BE2C (cell line): ENCODE measurements at regions not wholly inside any gene's neighbourhood (a gene's known extent, or its start where the extent isn't known, plus 50 kb on each side); places are given as distances from the start of the nearest gene placed in this dataset.

Experiments used
- DNase-seq: peaks from one replicate; pipeline ENCODE4 v3.0.0-alpha.2; 2020
- H3K27me3 ChIP-seq: fragments of 250-450 bp; sonication (Bioruptor Pico); 2 replicates; pipeline ENCODE4 v1.5.1; 2020; ENCODE audit warnings: mild to moderate bottlenecking
- H3K36me3 ChIP-seq: fragments of 250-450 bp; sonication (Bioruptor Pico); 2 replicates; pipeline ENCODE4 v1.5.1; 2020; ENCODE audit warnings: mild to moderate bottlenecking
- H3K4me1 ChIP-seq: fragments of 250-450 bp; sonication (Bioruptor Pico); 2 replicates; pipeline ENCODE4 v1.5.1; 2020
- H3K4me3 ChIP-seq: 2 replicates; pipeline ENCODE4 v1.5.1; 2011; ENCODE audit warnings: low read depth, low read length
- H3K9me3 ChIP-seq: fragments of 250-450 bp; sonication (Bioruptor Pico); 2 replicates; pipeline ENCODE4 v1.5.1; 2020
- TF ChIP-seq, protein P1 (sequence below): IDR thresholded peaks from 2 replicates; pipeline ENCODE4 v1.5.1; 2012; ENCODE audit warnings: mild to moderate bottlenecking, low read depth, low read length

DNA sequence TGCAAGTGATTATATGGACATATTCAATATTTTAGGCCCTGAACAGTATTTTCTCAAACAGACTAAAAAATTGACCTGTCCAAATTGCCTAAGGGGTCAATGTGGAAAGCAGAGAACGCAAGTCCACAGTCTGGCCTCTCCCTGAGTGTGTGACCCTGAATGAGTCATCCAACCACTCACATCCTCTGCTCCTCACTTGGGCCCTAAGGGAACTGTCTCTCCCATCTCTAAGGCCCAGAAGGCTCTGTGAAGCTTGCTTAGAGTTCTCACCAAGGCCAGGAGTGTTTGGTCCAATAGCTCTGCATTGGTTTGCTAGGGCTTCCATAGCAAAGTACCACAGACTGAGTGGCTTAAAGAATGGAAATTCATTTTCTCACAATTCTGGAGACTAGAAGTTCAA, 155.1 kb downstream of the LSM5 start:
- TF ChIP-seq, protein P1, sequence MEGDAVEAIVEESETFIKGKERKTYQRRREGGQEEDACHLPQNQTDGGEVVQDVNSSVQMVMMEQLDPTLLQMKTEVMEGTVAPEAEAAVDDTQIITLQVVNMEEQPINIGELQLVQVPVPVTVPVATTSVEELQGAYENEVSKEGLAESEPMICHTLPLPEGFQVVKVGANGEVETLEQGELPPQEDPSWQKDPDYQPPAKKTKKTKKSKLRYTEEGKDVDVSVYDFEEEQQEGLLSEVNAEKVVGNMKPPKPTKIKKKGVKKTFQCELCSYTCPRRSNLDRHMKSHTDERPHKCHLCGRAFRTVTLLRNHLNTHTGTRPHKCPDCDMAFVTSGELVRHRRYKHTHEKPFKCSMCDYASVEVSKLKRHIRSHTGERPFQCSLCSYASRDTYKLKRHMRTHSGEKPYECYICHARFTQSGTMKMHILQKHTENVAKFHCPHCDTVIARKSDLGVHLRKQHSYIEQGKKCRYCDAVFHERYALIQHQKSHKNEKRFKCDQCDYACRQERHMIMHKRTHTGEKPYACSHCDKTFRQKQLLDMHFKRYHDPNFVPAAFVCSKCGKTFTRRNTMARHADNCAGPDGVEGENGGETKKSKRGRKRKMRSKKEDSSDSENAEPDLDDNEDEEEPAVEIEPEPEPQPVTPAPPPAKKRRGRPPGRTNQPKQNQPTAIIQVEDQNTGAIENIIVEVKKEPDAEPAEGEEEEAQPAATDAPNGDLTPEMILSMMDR, result no peak
- no peaks in the 10 kb centered on the region for H3K36me3 ChIP-seq
- no peaks in the 10 kb centered on the region for H3K9me3 ChIP-seq
- no peak overlapping the region for H3K4me3 ChIP-seq
- no peaks in the 10 kb centered on the region for H3K27me3 ChIP-seq
- no peak for DNase-seq
- H3K4me1 ChIP-seq, result peaks cover under 1% of the 10 kb centered on the region; the same call in 1 of the 2 replicates

DNA sequence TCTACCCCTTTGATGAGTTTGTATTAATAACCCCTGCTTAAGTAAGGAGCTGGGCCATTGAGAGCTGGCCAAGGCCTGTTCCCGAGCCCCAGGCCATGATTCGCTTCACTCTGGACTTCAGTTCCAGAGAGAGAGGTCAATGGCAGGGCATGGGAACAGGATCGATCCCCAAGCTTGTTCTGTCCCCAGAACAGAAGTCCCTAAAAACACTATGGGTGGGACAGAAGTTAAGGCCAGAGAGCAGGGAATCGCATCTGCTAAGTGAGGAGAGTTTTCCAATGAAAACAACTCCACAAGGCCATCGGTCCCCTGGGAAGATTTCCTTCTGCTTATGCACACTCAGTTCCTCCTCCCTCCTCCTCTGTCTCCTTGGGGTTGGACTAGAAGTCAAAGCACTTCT, 159.6 kb downstream of the LSM5 start:
- TF ChIP-seq, protein P1, result no peak
- no peaks in the 10 kb centered on the region for H3K36me3 ChIP-seq
- peak; percentile 48 for DNase-seq
- H3K4me3 ChIP-seq, result no peak overlapping the region
- H3K4me1 ChIP-seq, result peaks cover 6% of the 10 kb centered on the region; the same call in 1 of the 2 replicates
- H3K9me3 ChIP-seq, result no peaks in the 10 kb centered on the region
- H3K27me3 ChIP-seq, result 0 out of 2 replicates have a peak, but pooled peaks cover 3% of the 10 kb centered on the region

DNA sequence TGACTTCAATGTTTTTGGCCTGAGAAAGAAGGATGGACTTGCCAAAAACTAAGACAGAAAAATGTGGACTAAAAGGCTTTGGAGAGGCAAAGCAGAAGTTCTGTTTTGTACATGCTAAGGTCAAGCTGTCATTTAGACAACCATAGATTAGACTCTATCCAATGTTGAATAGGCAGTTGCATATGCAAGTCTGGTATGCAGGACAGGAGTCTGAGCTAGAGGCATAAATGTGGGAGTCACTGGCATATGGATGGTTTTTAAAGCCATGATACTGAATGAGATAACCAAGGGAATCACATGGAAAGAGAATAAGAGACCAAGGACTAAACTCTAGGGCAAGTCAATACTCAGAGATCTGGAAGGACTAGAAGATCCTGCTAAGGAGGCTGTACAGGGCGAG, 164.1 kb downstream of the LSM5 start:
- Histone ChIP-seq H3K9me3 (no peaks in the 10 kb centered on the region), H3K4me1 (peaks cover 13% of the 10 kb centered on the region; the same call in 1 of the 2 replicates), H3K36me3 (no peaks in the 10 kb centered on the region), H3K4me3 (no peak overlapping the region), H3K27me3 (peaks cover 3% of the 10 kb centered on the region; the same call in 1 of the 2 replicates)
- no peak for DNase-seq
- TF ChIP-seq, protein P1, result no peak

DNA sequence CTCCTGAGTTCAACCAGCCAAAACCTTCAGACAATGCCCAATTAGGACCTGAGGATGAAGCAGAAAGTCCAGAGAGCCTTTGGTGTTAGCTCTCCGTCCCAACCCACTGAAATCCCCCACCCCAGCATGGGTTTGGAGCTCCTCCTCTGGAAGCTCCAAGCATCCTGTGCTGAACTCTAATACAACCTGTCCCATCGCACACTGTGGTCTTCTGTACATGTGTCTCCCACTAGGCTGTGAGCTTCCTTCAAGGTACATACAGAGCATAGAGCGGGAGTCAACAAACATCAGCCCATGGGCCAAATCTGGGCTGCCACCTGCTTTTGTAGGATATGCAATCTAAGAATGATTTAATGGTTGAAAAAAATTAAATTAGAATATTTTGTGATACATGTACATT, 166.5 kb downstream of the LSM5 start:
- TF ChIP-seq, protein P1, result no peak
- H3K9me3 ChIP-seq, result no peaks in the 10 kb centered on the region
- no peaks in the 10 kb centered on the region for H3K36me3 ChIP-seq
- H3K4me3 ChIP-seq, result no peak overlapping the region
- H3K4me1 ChIP-seq, result 0 out of 2 replicates have a peak, but pooled peaks cover 7% of the 10 kb centered on the region
- no peak for DNase-seq
- peaks cover 10% of the 10 kb centered on the region for H3K27me3 ChIP-seq

DNA sequence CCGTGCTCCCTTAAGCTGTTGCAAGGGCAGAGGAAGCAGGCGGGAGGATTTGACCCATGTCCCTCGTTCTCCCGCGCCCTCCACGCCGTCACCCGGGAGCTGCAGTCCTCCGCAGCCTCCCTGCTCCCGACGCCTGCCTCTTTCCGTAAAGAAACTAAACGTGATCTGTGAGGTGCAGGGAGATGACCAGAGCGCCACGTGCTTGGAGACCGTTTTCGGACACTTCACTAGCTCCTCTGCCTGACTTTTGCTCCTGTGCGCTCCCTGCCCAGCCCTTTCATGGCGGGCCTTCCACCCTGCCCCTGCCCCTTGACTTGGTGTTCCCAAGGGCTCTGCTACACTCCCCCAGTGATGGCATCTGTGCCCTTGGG, 171.2 kb downstream of the LSM5 start:
- TF ChIP-seq, protein P1, result no peak
- no peaks in the 10 kb centered on the region for H3K36me3 ChIP-seq
- H3K4me1 ChIP-seq, result 0 out of 2 replicates have a peak, but pooled peaks cover 7% of the 10 kb centered on the region
- no peaks in the 10 kb centered on the region for H3K9me3 ChIP-seq
- DNase-seq, result no peak
- H3K4me3 ChIP-seq, result no peak overlapping the region
- H3K27me3 ChIP-seq, result peaks cover 30% of the 10 kb centered on the region

DNA sequence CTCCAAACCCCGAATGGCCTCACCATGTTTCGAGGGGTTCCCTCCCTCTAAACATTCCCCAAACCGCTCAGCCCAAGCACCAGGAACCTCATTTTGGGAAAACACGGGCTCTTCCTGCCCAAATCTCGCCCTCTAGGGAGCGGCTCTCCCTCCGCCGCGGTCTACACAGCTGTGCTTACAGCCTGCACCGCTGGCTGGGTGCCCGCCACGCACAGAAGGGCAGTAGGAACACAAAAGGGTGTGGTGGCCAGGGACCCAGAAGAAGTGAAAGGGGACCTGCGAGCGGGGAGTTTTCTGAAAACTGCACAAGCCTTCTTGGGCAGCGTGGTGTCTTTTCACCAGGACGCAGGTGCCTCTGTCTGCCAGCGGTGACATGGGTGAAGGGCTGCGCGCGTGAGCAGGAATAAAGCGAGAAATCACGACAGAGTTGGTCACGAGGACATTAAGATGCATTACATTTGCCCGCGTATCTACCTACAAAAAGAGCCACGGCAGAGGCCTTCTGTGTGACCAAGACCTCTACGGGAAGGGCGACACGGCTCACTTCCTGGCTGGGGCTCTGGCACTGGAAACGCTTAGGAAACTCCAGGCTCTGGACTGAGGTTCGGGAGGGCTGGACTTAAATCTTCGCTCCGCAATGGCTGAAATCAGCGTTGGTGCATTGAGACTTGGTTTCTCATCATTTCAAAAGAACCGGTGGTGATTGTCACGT, 171.7 kb downstream of the LSM5 start:
- H3K4me1 ChIP-seq, result 0 out of 2 replicates have a peak, but pooled peaks cover 7% of the 10 kb centered on the region
- no peak for DNase-seq
- H3K36me3 ChIP-seq, result no peaks in the 10 kb centered on the region
- no peak overlapping the region for H3K4me3 ChIP-seq
- H3K27me3 ChIP-seq, result peaks cover 30% of the 10 kb centered on the region
- TF ChIP-seq, protein P1, result no peak
- H3K9me3 ChIP-seq, result no peaks in the 10 kb centered on the region
